ENCODE measurements at regions not wholly inside any gene's neighbourhood (a gene's known extent, or its start where the extent isn't known, plus 50 kb on each side); places are given as distances from the start of the nearest gene placed in this dataset.

- H3K36me3 ChIP-seq (ENCODE audit: insufficient read depth, low read length), result no peaks in the 10 kb centered on the region
- no peak overlapping the region for H3K27ac ChIP-seq (ENCODE audit: low read depth, low read length, poor library complexity, severe bottlenecking)
- H3F3A ChIP-seq (ENCODE audit: insufficient read depth, low read length), result no peaks in the 10 kb centered on the region
- H3K79me2 ChIP-seq (ENCODE audit: insufficient read depth, low read length), result no peaks in the 10 kb centered on the region
- H3K4me2 ChIP-seq (ENCODE audit: low read length), result no peak overlapping the region
- H2AFZ ChIP-seq (ENCODE audit: low read length), result no peak overlapping the region
- H3K9me3 ChIP-seq (ENCODE audit: low read length), result no peaks in the 10 kb centered on the region
- no peaks in the 10 kb centered on the region for H3K27me3 ChIP-seq (ENCODE audit: insufficient read depth, low read length)
- no peaks in the 10 kb centered on the region for H3K9me2 ChIP-seq (ENCODE audit: low read depth, low read length)
- no peak for TF ChIP-seq EZH2 (IDR thresholded peaks at IDR 0.05; ENCODE audit: borderline replicate concordance, low read length)
- no peak for TF ChIP-seq CTCF (IDR thresholded peaks at IDR 0.05; ENCODE audit: low read length)
- no peaks in the 10 kb centered on the region for H3K4me1 ChIP-seq (ENCODE audit: insufficient read depth, low read length, severe bottlenecking)
- no peak overlapping the region for H3K9ac ChIP-seq (ENCODE audit: low read length)
- H4K20me1 ChIP-seq (ENCODE audit: insufficient read depth, low read length), result no peaks in the 10 kb centered on the region
- H3K4me3 ChIP-seq (ENCODE audit: low read depth, low read length, poor library complexity, severe bottlenecking), result no peak overlapping the region
These were observed 922.9 kb upstream of the LRRN3 start for GRCh38 chr7:110168010-110168409.

- no peak overlapping the region for H2AFZ ChIP-seq (ENCODE audit: low read length)
- H3K4me1 ChIP-seq (ENCODE audit: insufficient read depth, low read length, severe bottlenecking), result no peaks in the 10 kb centered on the region
- no peaks in the 10 kb centered on the region for H3K36me3 ChIP-seq (ENCODE audit: insufficient read depth, low read length)
- H3K4me2 ChIP-seq (ENCODE audit: low read length), result no peak overlapping the region
- H3K27ac ChIP-seq (ENCODE audit: low read depth, low read length, poor library complexity, severe bottlenecking), result no peak overlapping the region
- no peak overlapping the region for H3K4me3 ChIP-seq (ENCODE audit: low read depth, low read length, poor library complexity, severe bottlenecking)
- no peaks in the 10 kb centered on the region for H3F3A ChIP-seq (ENCODE audit: insufficient read depth, low read length)
- no peaks in the 10 kb centered on the region for H3K9me3 ChIP-seq (ENCODE audit: low read length)
- no peak overlapping the region for H3K9ac ChIP-seq (ENCODE audit: low read length)
- no peaks in the 10 kb centered on the region for H3K79me2 ChIP-seq (ENCODE audit: insufficient read depth, low read length)
- H3K9me2 ChIP-seq (ENCODE audit: low read depth, low read length), result no peaks in the 10 kb centered on the region
- no peaks in the 10 kb centered on the region for H4K20me1 ChIP-seq (ENCODE audit: insufficient read depth, low read length)
- no peaks in the 10 kb centered on the region for H3K27me3 ChIP-seq (ENCODE audit: insufficient read depth, low read length)
- TF ChIP-seq EZH2 (IDR thresholded peaks at IDR 0.05; ENCODE audit: borderline replicate concordance, low read length) (no peak), CTCF (IDR thresholded peaks at IDR 0.05; ENCODE audit: low read length) (no peak)
These were observed 920.1 kb upstream of the LRRN3 start for GRCh38 chr7:110170841-110171240.

GRCh38 chr7:110177463-110177862 lies 913.5 kb upstream of the LRRN3 start:
- no peak overlapping the region for H3K27ac ChIP-seq (ENCODE audit: low read depth, low read length, poor library complexity, severe bottlenecking)
- H2AFZ ChIP-seq (ENCODE audit: low read length), result no peak overlapping the region
- no peaks in the 10 kb centered on the region for H3F3A ChIP-seq (ENCODE audit: insufficient read depth, low read length)
- H3K4me1 ChIP-seq (ENCODE audit: insufficient read depth, low read length, severe bottlenecking), result no peaks in the 10 kb centered on the region
- TF ChIP-seq EZH2 (IDR thresholded peaks at IDR 0.05; ENCODE audit: borderline replicate concordance, low read length), result no peak
- no peak for TF ChIP-seq CTCF (IDR thresholded peaks at IDR 0.05; ENCODE audit: low read length)
- no peaks in the 10 kb centered on the region for H3K36me3 ChIP-seq (ENCODE audit: insufficient read depth, low read length)
- H3K27me3 ChIP-seq (ENCODE audit: insufficient read depth, low read length), result no peaks in the 10 kb centered on the region
- no peak overlapping the region for H3K4me2 ChIP-seq (ENCODE audit: low read length)
- H3K9me2 ChIP-seq (ENCODE audit: low read depth, low read length), result no peaks in the 10 kb centered on the region
- H4K20me1 ChIP-seq (ENCODE audit: insufficient read depth, low read length), result no peaks in the 10 kb centered on the region
- no peak overlapping the region for H3K4me3 ChIP-seq (ENCODE audit: low read depth, low read length, poor library complexity, severe bottlenecking)
- H3K9ac ChIP-seq (ENCODE audit: low read length), result no peak overlapping the region
- no peaks in the 10 kb centered on the region for H3K79me2 ChIP-seq (ENCODE audit: insufficient read depth, low read length)
- no peaks in the 10 kb centered on the region for H3K9me3 ChIP-seq (ENCODE audit: low read length)
